ENCODE measurements at regions not wholly inside any gene's neighbourhood (a gene's known extent, or its start where the extent isn't known, plus 50 kb on each side); places are given as distances from the start of the nearest gene placed in this dataset.

- FAIRE-seq, result no peak
These were observed 457.9 kb downstream of the PIK3C3 start for GRCh38 chr18:42412896-42413295.

GRCh38 chr18:42413870-42414269 lies 458.8 kb downstream of the PIK3C3 start:
- FAIRE-seq, result no peak

DNA sequence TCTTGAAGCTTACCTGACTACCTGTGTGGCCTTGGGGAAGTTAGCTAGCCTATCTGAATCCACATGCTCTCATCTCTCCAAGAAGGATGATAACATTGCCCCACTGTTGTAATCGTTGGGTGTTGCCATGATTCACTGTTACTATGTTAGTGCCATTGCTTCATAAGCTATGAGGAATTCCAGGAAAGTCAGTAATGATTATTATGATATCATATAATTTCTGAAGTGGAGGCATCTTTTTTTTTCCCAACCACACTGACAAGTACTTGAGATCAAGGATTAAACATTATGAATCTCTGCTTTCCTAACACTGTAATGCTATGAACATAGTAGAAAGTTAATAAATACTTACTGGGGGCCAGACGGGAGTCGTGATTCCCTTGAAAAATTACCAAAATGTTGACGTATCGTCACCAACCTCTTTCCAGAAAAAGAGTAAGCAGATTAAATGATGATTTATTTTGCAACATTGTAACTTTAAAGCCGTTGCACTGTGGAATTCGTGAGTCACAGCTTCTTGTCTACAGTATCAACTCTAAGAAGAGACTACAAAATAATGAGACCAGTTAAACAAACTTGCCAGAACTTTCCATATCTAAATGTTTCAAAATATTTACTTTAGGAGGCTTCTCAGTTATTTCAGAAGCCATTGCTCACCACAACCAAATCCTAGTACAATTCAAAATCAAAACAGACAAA lies 459.9 kb downstream of the PIK3C3 start:
- FAIRE-seq, result peak; percentile 95

DNA sequence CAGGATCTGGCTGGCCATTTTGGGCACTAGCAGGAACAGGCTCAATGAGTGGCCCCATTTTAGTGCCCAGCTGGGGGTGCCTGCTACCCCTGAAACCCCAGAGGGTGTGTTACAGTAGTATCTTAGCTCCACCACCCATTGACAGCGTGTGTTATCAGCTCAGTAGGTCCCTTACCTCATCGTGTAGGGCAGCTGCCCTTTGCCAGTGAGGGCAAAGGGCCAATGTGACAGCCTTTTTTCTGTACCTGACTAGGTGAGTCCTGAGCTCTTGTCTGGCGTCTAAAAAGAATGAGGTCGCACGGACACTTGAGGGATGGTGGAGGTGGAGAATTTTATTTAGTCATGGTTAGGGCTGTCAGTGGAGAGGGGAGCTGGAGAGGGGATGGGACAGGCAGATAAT lies 462.2 kb downstream of the PIK3C3 start:
- no peak for FAIRE-seq

DNA sequence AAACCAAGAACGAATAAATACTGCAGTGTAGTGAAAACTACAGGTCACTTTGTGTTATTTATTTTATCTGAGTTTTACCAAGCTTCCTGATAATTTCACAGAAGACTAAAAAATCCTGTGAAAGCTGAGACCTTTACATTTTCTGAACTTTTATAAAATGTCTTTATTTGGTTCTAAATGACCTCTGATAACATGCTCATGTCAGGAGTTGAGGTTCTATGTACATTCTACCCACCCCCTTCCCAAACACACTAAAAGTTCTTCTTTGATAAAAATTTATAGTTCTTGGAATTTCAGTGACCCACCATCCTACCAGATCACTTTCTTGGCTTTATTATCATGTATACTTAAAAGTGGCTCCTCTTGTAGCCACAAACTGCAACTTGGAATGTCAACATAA lies 463.1 kb downstream of the PIK3C3 start:
- peak; percentile 92 for FAIRE-seq

DNA sequence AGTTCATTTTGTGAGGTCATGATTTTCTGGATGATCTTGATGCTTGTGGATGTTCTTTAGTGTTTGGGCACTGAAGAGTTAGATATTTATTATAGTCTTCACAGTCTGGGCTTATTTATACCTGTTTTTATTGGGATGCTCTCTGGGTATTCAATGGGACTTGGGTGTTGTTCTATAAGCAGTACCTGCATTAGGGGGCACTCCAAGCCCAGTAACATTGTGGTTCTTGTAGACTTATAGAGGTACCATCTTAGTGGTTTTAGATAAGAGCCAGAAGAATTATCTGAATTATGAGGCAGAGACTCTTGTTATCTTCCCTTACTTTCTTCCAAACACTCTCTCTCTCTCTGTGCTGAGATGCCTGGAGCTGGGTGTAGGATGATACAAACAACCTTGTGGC lies 470.0 kb downstream of the PIK3C3 start:
- FAIRE-seq, result no peak

DNA sequence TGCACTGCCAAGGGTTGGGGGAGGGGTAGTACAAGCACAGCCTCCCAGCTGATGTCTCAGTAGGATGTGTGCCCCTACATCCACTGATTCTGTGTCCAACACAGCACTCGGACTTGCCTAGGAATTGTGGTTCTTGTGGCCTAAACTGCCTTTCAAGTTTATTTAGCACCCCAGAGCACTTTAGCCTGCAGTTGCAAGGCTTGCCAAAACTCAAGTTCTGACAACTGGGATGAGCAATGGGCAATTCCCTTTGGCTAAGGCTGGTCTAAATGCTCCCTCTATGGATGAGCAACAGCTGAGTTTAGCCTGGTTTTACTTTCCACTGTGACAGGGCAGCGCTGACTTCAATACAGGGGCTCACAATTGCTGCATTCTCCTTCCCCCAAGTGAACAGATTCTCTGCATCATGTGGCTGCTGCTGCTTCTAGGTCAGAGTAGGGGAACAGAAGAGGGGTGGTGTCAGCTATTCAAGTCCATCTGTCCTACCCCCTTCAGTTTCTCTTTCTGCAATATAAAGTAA lies 471.5 kb downstream of the PIK3C3 start:
- no peak for FAIRE-seq

- FAIRE-seq, result no peak
These were observed 474.2 kb downstream of the PIK3C3 start for GRCh38 chr18:42429196-42429595.

- FAIRE-seq, result no peak
These were observed 481.3 kb downstream of the PIK3C3 start for GRCh38 chr18:42436222-42436765.

DNA sequence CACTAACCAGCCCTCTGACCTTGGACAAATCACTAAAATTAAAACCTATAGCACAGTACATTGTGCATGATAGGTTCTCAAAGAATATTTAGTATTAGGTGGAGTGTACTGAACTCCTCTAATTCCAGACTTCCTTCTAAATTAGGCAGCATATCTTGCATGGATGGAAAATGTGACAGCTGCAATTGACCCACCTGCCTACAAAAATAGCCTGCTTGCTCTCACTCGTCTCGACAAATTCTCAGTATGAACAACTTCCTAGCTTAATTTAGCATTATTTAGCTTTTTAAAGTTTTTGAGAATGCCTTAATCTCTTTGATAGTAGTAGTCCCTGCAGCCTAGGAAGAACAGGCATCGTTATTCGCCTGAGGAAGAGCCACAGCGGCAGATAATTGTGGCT lies 482.0 kb downstream of the PIK3C3 start:
- FAIRE-seq, result no peak

DNA sequence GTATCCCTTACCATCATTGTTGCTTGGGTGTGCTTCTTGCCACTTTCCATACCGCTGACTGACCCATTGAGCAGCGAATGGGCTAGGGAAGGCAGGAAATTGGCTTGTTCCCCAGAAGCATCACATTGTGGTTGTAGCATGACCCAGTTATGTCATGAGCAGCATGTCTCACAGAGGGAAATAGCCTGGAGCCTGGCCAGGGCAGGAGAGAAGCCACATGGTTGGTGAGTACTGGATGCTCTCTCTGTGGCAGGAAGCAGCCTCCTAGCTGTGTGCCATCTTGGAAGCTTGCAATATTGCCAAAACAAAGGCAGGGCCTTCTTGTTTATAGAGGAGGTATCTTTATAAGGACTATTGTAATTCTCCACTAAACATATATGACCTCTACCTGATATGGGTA lies 482.6 kb downstream of the PIK3C3 start:
- no peak for FAIRE-seq

- no peak for FAIRE-seq
These were observed 487.6 kb downstream of the PIK3C3 start for GRCh38 chr18:42442656-42443055.

DNA sequence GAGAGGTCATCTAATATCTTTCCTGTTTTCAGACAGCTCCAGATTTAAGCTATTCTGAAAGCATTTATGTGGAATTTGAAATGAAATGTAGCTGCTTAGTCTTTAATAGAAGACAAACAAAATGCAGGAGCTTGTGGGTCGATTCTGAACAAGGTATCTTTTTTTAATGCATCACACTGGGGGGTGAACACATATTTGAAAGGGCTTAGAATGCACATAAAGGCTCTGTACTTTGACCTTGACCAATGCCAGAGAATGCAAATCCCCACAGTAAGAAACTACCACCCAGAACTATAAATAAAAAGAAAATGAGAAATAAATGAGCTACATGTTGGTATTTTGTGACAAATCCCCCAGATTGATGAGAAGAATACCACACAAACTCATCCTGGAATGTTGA lies 489.3 kb downstream of the PIK3C3 start:
- FAIRE-seq, result no peak

DNA sequence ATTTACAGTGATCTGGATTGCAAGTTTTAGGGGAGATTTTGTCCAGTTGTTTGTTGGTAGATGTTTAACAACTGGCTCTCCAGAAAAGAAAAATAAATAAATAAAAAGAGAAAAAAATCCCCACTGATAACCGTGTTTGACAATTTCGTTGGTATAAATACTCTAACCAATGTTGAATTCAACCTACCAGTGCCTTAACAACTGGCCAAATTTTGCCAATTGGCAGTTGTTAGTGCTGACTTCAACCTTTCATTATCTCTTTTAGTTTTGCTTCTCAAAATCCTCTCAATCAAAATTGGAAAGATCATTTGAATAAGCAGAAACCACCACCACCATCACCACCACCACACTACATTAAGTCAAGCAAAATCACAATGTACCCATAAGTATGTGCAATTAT lies 490.3 kb downstream of the PIK3C3 start:
- FAIRE-seq, result no peak

- FAIRE-seq, result no peak
These were observed 491.2 kb downstream of the PIK3C3 start for GRCh38 chr18:42446195-42446594.

DNA sequence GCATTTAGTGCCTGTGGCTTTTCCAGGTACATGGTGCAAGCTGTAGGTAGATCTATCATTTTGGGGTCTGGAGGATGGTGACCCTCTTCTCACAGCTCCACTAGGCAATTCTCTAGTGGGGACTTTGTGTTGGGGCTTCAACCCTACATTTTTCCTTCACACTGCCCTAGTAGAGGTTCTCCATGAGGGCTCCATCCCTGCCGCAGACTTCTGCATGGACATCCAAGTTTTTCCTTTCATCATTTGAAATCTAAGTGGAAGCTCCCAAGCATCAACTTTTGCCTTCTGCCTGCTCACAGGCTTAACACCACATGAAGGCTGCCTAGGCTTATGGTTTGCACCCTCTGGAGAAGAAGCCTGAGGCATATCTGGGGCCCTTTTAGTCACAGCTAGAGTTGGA lies 492.7 kb downstream of the PIK3C3 start:
- FAIRE-seq, result no peak

DNA sequence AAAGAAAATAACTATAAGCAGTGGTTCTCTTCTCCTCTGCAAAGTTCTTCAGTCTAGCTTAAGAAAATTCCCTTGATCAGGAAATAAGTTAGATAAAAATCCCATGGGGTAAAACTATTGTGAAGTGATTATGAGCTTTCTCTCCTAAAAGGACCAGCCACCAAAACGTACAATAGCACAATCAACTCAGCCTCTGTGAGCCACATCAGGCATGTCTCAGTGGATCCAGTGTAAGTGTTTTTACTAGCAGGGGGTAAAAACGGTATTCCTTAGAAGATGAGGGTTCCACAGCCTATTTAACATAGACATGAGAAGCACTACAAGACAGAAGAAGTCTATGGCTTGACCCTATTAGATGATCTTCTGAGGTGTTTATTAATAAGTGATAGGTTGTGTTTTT lies 503.2 kb downstream of the PIK3C3 start:
- FAIRE-seq, result no peak

- FAIRE-seq, result no peak
These were observed 504.8 kb downstream of the PIK3C3 start for GRCh38 chr18:42459873-42460272.

DNA sequence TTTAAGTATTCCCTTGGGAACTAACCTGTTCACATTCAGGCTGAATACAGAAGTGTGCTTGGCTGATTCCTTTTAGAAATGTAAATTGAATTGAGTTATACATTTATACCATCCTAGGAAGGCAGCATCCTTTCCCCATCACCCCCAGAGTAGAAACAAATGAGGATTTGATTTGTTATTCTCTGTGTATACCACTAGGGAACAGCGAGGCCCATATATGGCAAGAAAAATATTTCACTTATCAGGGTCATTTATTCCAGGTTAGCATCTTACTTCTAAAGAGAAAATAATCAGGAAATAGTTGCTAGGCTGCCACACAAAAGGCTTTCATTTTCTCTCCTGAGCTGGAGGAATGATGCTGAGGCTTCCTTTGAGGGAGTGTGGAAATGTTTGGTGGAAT lies 516.9 kb downstream of the PIK3C3 start:
- no peak for FAIRE-seq

DNA sequence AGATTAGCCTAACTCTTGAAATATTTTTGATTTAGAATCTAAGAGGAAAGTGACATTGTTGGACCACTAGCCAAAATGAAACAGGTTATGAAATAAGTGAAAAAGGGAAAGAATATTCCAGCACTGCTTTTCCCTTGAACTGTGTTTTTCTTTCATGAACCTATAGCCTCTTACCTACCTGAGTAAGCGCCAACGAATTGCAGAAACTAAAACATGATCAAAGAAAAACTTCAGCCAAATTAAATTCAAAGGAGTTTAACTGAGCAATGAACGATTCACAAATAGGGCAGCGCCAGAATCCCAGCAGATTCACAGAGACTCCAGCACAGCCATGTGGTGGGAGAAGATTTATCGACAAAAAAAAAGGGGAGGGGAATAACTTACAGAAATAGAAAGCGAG lies 518.6 kb downstream of the PIK3C3 start:
- no peak for FAIRE-seq

GRCh38 chr18:42474577-42474976 lies 519.5 kb downstream of the PIK3C3 start:
- FAIRE-seq, result no peak

- no peak for FAIRE-seq
These were observed 520.1 kb downstream of the PIK3C3 start for GRCh38 chr18:42475157-42475556.

GRCh38 chr18:42477267-42477666 lies 522.2 kb downstream of the PIK3C3 start:
- no peak for FAIRE-seq

GRCh38 chr18:42480441-42480840 lies 525.4 kb downstream of the PIK3C3 start:
- no peak for FAIRE-seq

- no peak for FAIRE-seq
These were observed 529.6 kb downstream of the PIK3C3 start for GRCh38 chr18:42484648-42485047.
